ENCODE measurements at regions not wholly inside any gene's neighbourhood (a gene's known extent, or its start where the extent isn't known, plus 50 kb on each side); places are given as distances from the start of the nearest gene placed in this dataset.
"Not testable (repeated sequence)": the region's sequence is repeated elsewhere in the genome, so short reads cannot be mapped to it uniquely, and the experiment has no call there.

DNA sequence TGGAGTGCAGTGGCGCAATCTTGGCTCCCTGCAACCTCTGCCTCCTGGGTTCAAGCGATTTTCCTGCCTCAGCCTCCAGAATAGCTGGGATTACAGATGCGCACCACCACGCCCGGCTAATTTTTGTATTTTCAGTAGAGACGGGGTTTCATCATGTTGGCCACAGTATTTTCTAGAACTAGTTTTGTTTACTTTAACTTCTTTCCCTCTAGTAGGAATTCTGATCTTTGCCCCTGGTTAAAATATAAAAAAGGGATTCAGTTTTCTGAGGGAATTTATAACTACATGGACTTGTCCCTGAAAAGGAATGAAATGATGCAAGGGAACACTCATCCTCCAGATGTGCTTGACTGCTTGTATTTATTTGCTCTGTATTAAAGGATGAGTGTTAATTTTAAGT lies 628.9 kb downstream of the ETNK1 start:
- DNase-seq (ENCODE audit: low spot score): not testable (repeated sequence)

DNA sequence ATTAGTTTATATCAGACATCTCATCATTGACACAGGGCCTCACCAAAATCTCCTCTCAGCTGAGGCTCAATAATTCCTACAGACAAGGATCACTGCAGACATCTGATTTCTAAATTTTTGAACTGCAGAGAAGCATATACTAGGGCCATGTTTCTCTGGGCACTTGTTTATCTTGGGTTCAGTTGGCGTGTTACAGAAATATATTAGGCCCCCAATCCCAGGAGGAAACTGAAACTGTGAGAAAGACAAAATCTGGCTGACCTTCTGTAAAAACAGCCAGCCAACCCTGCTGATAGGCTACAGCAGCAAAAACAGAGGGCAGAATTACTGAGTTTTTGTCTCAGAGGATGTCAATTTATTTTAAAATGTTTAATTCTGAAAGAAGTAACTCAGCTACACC lies 634.6 kb downstream of the ETNK1 start:
- no peak for DNase-seq (ENCODE audit: low spot score)

DNA sequence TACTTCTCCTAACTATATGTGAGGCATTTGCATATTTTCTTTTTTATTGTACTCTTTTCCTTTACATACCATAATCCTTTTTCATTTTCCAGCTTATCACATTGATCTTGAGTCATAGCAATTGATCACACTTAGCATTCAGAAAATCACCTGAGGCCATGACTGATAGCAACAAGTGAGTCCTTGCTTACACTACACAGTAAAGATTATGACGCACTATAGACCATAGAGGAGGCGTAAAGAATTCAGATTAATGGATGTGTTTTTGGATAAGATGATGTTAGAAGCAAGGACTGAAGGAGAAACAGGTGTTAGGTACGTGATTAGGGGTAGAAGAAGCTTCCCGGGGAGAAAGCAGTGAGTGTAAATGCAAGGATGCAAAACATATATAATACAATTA lies 637.7 kb downstream of the ETNK1 start:
- no peak for DNase-seq (ENCODE audit: low spot score)

DNA sequence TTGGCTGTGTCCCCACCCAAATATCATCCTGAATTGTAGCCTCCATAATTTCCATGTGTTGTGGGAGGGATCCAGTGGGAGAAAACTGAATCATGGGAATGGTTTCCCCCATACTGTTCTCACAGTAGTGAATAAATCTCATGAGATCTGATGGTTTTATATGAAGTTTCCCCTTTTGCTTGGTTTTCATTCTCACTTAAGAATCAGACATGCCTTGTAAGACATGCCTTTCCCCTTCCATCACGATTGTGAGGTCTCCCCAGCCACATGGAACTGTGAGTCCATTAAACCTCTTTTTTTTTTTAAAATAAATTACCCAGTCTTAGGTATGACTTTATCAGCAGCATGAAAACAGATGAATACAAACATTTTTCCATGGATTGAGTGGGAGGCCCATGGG lies 652.9 kb downstream of the ETNK1 start:
- DNase-seq (ENCODE audit: low spot score): no peak

DNA sequence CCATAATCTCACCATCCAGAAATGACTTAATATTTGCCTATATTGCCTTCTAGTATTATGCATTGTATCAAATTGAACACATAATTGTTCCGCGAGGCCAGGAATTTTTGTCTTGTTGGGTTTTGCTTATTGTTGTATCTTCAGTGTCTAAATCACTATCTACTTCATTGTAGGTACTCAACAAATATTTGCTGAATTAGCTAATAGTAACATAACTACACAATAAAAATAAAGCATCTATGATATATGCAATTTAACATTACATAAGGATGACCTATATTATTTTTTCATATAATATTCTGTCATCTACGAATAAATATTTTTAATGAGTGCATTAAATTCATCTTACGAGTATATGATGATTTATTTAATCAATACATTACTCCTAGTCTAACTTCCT lies 656.3 kb downstream of the ETNK1 start:
- DNase-seq (ENCODE audit: low spot score): no peak

DNA sequence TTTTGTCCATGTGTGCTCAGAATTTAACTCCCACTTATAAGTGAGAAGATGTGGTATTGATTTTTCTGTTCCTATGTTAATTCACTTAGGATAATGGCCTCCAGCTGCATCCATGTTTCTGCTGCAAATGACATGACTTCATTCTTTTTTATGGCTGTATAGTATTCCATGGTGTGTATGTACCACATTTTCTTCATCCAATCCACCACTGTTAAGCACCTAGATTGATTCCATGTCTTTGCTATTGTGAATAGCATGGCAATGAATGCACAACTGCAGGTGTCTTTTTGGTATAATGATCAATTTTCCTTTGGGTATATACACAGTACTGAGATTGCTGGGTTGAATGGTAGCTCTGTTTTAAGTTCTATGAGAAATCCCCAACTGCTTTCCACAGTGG lies 657.7 kb downstream of the ETNK1 start:
- DNase-seq (ENCODE audit: low spot score): no peak

DNA sequence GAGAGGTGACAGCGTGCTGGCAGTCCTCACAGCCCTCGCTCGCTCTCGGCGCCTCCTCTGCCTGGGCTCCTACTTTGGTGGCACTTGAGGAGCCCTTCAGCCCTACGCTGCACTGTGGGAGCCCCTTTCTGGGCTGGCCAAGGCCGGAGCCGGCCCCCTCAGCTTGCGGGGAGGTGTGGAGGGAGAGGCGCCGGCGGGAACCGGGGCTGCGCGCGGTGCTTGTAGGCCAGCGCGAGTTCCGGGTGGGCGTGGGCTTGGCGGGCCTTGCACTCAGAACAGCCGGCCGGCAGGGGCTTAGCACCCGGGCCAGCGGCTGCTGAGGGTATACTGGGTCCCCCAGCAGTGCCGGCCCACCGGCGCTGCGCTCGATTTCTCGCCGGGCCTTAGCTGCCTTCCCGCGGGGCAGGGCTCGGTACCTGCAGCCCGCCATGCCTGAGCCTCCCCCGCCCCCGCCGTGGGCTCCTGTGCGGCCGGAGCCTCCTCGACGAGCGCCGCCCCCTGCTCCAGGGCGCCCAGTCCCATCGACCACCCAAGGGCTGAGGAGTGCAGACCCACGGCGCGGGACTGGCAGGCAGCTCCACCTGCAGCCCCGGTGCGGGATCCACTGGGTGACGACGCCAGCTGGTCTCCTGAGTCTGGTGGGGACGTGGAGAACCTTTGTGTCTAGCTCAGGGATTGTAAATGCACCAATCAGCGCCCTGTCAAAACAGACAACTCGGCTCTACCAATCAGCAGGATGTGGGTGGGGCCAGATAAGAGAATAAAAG lies 661.0 kb downstream of the ETNK1 start:
- not testable (repeated sequence) for DNase-seq (ENCODE audit: low spot score)

DNA sequence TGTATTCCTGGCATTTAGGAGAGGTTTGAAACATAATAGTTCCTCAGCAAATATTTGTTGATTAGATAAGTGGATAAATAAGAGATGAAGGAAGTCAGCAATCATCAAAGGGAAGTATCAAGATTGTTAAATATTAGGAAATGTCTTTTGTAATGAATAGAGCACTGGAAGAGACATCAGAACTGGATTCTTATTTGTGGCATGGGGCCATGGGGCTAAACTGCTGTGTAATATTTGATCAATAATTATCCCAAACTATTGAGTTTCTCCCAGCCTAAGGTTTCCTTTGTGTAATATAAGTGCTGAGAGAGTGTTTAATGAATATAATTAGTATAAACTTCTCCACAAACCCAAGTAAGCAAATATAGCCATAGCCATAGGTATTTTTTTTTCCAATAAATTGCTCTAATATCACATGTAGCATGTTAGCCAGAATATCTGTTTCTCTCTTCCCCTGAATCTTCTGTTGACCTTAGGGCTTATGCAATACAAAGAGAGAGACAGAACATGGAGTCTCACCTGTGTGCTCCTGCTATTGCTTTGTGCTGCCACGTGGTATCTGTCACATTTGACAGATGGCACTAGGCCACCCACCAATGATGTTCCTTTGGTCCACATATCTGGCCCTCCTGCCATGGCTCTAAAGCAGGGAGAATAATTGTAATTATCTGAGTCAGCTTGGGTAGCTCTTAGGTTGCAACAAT lies 658.7 kb downstream of the SOX5 start:
- no peak for DNase-seq (ENCODE audit: low spot score)

DNA sequence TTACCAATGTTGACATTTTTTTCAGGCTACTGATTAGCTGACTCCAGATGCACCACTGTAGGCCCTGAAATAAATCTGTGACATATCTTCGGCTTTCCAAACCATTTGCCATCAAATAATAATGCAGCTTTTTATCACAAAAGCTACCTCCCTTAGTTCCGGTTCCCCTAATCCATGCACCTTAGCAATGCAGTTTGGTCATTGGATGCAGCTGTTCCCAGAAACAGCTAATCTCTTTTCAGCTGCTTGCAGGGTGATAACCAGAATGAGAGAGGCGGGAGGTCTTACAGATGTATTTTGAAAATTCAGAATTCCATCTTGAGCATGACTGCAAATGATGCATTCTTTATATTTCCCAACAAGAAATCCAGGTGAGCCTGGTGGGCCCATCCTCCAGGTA lies 646.2 kb downstream of the SOX5 start:
- DNase-seq (ENCODE audit: low spot score): no peak

DNA sequence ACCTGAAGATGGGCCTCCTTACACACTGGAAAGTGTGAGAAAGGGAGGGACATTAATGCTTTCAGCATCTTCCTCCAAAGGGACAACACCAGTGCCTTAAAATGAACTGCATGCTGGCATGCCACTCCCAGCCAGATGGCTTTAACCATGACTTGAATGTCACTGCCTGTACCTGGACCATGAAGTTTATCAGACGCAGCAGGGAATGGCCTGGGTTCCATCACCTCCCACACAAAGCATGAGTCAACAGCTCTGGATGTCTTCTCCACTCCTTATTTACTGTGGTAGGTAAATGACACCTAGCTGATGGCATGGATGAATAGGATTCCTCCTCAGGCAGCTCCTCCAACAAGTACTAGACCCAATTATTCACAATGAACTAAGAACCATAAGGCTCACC lies 645.6 kb downstream of the SOX5 start:
- DNase-seq (ENCODE audit: low spot score): no peak

DNA sequence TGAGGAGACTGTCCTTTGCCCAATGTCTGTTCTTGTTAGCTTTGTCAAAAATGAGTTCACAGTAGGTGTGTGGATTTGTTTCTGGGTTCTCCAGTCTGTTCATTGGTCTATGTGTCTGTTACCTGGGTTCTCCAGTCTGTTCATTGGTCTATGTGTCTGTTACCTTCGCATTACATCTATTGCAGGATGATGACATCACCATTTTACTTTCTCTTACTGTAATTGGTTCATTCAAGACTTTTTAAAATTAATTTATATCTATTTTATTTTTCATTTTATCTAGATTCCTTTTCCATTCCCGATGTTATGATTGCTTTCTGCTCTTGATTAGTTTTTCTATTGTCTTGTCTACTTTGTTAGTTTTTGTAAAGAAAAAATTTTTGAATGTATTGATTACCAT lies 615.5 kb downstream of the SOX5 start:
- no peak for DNase-seq (ENCODE audit: low spot score)

DNA sequence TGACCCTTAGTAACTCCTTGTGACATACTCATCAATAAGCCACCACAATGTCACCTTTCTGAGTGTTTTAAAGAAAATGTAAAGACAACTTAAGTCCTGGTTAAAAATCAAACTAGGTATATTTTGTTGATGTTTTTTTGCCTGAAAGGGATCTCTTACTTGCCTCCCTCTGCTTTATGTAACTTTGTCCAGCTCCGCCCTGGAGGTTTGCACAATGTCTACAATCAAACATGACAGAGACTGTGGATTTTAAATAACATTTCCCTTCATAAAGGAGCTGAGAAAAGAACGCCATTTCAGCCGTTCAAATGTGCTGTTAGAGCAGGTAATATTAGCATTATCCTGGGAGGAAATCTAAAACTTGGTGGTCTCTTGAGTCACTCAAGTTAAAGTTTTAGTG lies 613.9 kb downstream of the SOX5 start:
- DNase-seq (ENCODE audit: low spot score): no peak

DNA sequence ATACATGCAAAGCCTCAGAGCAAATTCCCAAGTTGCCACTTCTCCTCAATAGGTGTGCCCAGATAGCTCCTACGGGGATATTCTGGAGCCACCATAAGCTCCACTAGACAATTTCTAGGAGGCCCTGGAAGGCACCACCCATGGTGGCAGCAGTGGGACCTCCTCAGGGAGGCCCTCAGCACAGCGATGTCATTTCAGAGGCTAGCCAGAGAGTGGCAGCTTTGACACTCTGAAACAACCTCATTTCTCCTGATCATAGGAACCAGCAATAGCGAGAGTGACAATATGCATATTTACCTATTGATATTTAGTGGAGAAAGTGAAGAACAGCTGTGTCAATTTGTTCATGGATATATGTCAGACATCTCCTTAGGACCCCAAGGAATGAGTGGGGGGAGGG lies 612.3 kb downstream of the SOX5 start:
- DNase-seq (ENCODE audit: low spot score): no peak

DNA sequence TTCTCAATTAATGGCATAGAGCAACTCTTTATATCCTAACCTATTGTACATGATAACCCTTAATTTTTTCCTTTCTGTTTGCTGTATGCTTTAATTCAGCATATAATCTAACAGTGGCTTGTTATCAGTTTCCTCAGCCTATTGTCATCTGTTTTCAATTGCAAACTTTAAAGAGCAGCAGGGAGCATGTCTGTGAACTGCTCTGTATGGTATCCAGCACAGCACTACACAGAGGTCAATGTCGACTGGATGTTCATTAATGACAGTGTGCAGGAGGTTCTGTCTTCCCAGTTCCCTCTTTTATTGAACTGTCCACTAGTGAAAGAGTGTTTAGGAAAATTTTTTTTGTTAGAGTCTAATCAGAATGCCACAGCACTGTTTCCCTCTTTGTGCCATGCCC lies 609.1 kb downstream of the SOX5 start:
- DNase-seq (ENCODE audit: low spot score): no peak

DNA sequence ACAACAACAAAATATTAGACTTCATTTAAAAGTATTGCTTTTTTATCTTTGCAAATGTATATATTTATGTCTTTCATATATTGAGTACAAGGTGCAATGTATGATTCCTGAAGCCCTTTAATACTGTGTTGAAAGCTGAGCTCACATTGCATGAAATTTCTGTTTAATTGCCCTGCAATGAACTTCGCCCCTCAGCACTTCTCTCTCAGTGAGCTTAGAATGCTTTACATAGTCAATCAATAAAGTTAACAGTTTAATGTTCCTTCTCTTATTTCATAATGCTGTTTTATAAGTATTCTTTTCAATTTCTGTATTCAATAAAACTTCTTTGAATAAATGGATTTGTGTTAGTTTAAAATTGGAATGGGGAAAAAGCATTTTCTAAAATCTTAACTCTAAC lies 607.1 kb downstream of the SOX5 start:
- no peak for DNase-seq (ENCODE audit: low spot score)

DNA sequence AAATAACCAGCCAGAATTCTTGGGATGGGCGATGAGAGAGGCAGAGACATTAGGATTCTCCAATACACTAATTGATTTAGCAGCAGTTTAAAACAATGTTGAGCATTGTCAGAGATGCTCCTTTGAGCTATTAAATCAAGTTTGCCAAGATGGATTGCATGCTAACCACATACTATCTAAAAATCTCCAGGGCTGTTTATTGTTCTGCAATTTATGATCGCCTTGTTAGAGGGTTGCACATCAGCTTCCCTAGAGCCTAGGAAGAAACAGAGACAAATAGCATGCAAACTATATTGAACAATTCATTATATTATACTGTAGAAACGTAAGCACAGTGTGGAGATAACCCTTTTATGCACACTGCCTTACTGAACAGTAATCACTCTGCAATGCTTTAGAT lies 599.9 kb downstream of the SOX5 start:
- DNase-seq (ENCODE audit: low spot score): no peak

DNA sequence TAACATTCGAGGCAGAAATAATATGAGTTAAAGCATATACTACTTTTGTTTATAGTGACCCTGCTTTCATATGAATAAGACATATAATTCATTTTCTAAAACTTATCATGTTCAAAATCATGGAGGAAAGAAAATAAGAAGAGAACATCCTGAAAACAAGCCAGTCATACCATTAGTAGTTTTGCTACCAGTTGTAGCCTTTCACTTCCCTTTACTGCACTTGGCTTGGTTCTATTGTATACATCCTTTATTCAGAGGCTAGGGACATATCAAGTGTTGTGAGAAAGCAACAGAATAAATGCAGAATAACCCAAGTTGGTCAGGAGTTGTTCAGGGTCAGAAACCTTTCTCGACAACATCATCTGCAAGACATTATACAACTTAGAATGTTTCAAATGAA lies 598.7 kb downstream of the SOX5 start:
- DNase-seq (ENCODE audit: low spot score): no peak

DNA sequence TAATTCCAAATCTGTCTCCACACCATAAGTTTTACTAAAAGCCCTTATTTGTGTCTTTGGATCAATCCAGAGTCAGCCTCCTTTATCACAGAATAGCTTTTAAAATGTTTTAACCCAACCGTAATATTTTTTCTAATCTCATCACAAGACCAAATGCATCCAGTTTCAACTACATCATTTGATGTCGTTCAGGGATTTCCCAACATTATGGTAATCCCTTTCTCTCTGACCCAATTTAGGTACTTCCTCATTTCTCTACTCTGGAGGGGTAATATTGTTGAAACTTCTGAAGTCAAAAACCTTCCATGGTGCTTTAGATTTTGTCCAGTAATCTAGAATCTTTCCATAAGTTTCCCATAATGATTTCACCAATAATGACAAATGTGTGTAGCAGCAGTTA lies 596.8 kb downstream of the SOX5 start:
- no peak for DNase-seq (ENCODE audit: low spot score)

DNA sequence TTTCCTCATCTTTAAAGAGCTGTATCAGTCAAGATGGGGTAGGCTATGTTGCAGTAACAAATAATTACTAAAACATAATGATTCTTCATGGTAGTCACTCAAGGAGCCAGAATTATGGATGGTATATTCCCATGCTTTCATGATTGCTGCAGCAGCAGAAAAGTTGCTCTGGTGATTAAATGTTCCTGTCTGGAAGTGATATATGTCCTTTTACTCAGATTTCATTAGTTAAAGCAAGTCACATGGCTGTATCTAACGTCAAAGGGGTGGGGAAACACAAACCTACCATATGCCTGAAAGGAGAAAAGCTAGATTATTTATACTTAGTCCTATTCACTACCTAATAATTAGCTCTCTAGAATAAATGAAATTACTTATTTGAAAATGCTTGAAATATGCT lies 594.7 kb downstream of the SOX5 start:
- DNase-seq (ENCODE audit: low spot score): no peak

DNA sequence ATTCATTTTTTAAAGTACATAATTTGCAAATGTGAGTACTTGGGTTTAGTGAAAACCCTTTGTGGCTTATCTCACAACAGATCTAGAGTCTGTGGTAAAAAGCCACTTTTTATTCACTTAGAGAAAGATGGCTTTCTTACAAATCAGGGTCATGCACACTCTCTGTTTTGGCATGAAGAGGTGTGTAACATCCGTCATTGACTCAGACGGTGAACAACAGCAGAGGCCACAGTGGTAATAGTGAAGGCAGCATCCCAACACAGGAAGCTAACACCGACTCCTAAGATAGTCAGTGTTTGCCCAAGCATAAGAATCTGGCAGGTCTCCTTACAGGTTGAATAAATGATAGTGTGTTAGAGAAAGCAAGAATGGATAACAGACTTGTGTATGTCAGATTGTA lies 593.0 kb downstream of the SOX5 start:
- no peak for DNase-seq (ENCODE audit: low spot score)

DNA sequence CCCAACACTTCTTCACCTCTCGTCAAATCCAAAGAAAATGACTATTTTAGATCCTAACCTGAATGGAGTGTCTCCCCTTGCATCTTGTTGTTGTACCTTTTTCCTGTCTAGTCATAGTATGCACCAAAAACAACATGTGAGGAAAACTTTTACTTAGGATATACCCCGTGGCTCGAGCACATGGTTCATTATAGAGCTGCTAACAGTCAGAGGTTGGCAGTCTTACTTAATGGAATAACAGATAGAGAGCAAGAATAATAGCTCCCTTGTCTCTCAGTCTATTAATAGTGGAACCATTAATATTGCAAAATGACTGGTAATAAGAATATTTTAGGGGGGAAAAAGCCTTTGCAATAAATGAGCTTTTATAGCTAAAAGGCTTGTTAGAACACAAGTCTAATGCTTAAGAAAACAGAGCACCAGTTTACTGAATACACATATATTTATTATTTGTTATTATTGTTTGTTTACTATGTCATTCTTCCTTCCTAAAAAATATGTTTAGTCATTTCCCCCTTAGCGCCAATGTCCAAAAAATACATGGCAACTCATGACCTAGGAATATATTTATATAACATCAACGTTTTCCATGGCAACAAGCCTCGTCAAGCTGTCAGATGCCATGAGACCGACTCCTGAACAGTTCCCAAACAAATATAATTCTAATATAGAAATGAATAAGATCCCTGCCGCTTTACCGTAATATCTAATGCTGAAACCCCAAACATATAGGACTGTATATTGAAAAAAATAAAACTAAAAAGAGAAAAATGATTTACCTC lies 592.4 kb downstream of the SOX5 start:
- DNase-seq (ENCODE audit: low spot score): no peak

DNA sequence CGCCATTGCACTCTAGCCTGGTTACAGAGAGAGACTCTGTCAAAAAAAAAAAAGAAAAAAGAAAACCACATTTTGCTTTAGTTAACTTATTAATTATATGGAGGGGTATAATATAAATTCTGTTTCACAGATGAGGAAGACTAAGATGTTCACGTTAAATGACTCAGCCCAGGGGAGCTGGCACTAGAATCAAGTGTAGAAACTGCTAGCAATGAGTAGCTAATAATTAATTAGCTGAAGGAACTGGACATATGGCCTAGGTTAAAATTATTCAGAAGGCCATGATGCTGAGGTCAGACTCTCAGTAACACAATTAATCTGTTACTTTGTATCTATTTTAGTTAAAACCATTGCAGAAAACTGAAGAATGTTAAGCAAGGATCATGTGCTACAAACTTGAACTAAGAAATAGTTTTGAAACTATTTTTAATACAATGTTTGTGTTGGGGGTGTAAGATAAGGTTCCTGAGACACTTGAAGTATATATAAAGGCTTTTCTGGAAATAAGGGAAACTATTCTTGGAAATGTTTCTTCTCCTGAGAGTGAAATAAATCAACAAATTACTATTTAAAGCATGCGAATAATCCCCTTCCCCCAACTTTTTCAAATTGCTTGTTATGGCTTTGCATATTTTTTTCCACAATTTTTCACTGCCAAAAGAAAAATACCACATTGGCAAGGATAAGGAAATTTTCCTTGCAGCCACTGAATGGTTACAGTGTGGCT lies 589.3 kb downstream of the SOX5 start:
- no peak for DNase-seq (ENCODE audit: low spot score)

DNA sequence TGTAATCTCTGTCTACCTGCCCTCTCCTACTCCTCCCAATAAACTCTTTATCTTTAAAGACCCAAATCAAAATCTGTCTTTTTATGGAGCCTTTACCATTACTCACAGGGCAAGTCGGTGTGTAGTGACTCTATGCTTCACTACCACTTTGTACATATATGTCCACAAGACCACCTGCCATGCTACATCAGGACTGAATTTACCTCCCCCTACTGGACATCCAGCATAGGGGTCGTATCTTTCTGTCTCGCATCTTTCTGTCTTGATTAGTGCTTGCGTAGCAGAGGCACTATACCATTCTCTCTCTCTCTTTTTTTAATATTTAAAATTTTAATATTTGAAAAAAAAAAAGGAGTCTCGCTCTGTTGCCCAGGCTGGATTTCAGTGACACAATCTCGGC lies 587.5 kb downstream of the SOX5 start:
- no peak for DNase-seq (ENCODE audit: low spot score)

Measured in CD4-positive, alpha-beta T cell treated with Interleukin-2 at 100 ng/mL for 4 hours (primary cell).